GM13976 (cell line): ENCODE measurements at regions not wholly inside any gene's neighbourhood (a gene's known extent, or its start where the extent isn't known, plus 50 kb on each side); places are given as distances from the start of the nearest gene placed in this dataset.

ENCODE experiments used
- DNase-seq: peaks from one replicate; pipeline ENCODE4 v3.0.0; 2012; ENCODE audit warnings: low spot score
- CTCF ChIP-seq: IDR thresholded peaks from 2 replicates; pipeline ENCODE4 v1.5.1; 2012; ENCODE audit warnings: borderline replicate concordance, mild to moderate bottlenecking; ENCODE audit not compliant: insufficient read depth; ENCODE audit errors: extremely low read depth, missing control alignments, control extremely low read depth
- in situ Hi-C: fragments of 300-500 bp; cut with MboI; formaldehyde crosslinking; loops from one replicate; pipeline ENCODE4 v1.12.0; 2022; ENCODE audit warnings: low sequenced_read_pairs, mixed read lengths, inconsistent platforms; ENCODE audit not compliant: unreplicated experiment

DNA sequence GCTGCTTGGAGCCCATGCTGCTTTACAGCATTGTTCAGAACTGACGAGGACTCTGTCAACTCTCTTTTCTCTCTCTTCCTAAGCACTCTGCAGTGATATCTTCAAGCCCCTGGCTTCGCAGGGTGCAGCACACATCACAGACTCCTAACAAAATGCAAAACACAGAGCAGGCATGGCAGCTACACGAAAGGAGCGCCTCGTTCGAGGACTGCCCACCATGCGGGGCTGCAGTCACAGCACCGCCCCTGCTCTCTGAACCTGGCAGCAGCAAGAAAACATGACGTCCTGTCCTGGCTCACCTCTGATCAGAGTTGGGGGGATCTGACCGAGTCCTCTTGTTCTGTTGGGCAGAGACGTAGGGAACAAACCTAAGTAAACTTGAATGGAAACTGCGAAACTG, 281.7 kb downstream of the CDH26 start:
- no peak for TF ChIP-seq CTCF
- in situ Hi-C loops: no loop called here
- DNase-seq: no peak

DNA sequence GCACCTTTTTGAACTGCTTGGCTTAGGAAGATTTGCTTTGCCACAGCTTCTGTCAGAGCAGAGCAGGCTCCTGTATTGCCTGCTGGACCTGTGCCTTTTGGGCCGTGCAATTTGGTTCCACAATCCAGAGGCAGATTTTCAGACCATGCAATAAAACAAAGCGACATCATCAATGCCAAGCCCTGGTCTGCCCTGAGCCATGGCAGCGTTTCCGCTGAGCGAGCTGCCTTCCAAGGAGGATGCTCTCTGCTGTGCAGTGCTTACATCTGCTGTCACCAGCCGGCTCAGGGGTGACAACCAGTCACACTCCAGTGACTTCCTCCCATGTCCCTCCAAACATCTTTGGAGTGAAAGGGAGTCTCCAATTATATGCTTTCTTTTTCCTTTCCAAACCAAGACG, 282.2 kb downstream of the CDH26 start:
- no peak for TF ChIP-seq CTCF
- in situ Hi-C loops: no loop called here
- no peak for DNase-seq

DNA sequence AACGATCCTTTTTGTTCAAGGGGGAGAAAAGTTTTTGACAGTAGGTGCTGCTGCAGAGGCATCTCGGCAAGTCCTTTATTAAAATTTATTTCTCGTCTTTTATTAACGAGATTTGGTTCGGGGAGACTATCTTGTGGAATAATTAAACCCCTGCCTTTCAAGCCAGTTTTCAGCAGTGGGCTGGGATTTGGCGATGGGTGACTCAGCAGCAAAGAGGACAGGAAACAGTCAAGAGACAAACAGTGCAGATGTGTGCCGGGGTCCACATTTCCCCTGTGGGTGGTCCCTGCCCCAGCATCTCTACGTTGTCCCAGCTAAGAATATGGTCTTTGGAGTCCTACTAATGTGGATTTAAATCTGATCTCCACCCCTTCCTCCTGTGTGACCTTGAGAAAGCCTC, 282.8 kb downstream of the CDH26 start:
- in situ Hi-C loops: no loop called here
- no peak for DNase-seq
- TF ChIP-seq CTCF: no peak

- DNase-seq: no peak
- TF ChIP-seq CTCF: no peak
- in situ Hi-C loops: no loop called here
Measured at GRCh38 chr20:60242836-60243505, 284.7 kb downstream of the CDH26 start.

- no peak for DNase-seq
- no peak for TF ChIP-seq CTCF
- in situ Hi-C loops: no loop called here
Measured at GRCh38 chr20:60244373-60245146, 286.3 kb downstream of the CDH26 start.

- in situ Hi-C loops: no loop called here
- no peak for TF ChIP-seq CTCF
- no peak for DNase-seq
Measured at GRCh38 chr20:60246751-60247150, 288.5 kb downstream of the CDH26 start.

DNA sequence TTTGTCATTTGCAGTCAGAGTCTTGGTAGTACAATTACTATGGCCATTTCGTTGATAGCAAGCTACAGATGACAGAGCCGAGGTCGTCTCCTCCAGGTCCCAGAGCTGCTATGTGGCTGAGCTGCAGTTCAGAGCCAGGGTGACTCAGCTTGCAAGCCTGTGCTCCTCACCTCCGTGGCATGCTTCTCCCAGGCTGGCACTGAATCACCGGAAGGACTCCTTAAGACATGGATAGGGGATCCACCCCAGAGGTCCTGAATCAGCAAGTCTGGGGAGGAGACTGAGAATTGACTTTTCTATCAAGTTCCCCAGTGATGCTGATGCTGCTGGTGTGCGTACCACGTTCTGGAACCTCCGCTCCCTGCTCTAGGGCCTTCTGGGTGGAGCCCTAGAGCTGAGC, 291.2 kb downstream of the CDH26 start:
- DNase-seq: no peak
- TF ChIP-seq CTCF: no peak
- in situ Hi-C loops: no loop called here
